Testis (tissue), 2 donors: ENCODE measurements at regions not wholly inside any gene's neighbourhood (a gene's known extent, or its start where the extent isn't known, plus 50 kb on each side); places are given as distances from the start of the nearest gene placed in this dataset.

Source experiments
- POLR2A ChIP-seq: fragments of 450-650 bp; IDR thresholded peaks from one replicate; pipeline ENCODE4 v1.6.1; 2017; ENCODE audit warnings: antibody characterized with exemption, mild to moderate bottlenecking, moderate library complexity
- TF ChIP-seq, protein P1 (sequence below), 3 experiments: fragments of 450-650 bp in 2 of 3; fragments of 200-600 bp in 1 of 3; sonication (generic) in 1 of 3; IDR thresholded peaks; one replicate each; pipeline ENCODE4 v1.5.1; 2016 to 2019; ENCODE audit warnings: antibody characterized with exemption in 3 of 3, mild to moderate bottlenecking in 2 of 3, moderate library complexity in 1 of 3

GRCh38 chr1:244952940-244953339 is 88.6 kb upstream of the HNRNPU start:
- TF ChIP-seq, protein P1, sequence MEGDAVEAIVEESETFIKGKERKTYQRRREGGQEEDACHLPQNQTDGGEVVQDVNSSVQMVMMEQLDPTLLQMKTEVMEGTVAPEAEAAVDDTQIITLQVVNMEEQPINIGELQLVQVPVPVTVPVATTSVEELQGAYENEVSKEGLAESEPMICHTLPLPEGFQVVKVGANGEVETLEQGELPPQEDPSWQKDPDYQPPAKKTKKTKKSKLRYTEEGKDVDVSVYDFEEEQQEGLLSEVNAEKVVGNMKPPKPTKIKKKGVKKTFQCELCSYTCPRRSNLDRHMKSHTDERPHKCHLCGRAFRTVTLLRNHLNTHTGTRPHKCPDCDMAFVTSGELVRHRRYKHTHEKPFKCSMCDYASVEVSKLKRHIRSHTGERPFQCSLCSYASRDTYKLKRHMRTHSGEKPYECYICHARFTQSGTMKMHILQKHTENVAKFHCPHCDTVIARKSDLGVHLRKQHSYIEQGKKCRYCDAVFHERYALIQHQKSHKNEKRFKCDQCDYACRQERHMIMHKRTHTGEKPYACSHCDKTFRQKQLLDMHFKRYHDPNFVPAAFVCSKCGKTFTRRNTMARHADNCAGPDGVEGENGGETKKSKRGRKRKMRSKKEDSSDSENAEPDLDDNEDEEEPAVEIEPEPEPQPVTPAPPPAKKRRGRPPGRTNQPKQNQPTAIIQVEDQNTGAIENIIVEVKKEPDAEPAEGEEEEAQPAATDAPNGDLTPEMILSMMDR (IDR thresholded peaks at IDR 0.05) = no peak
- TF ChIP-seq POLR2A = no peak
